Breast epithelium (tissue), 3 donors: ENCODE measurements at regions not wholly inside any gene's neighbourhood (a gene's known extent, or its start where the extent isn't known, plus 50 kb on each side); places are given as distances from the start of the nearest gene placed in this dataset.

Experiments
- CTCF ChIP-seq, 3 donors: fragments of 450-650 bp; IDR thresholded peaks; one replicate each; pipeline ENCODE4 v1.5.1; 2016 to 2017; ENCODE audit warnings: antibody characterized with exemption in 3 of 3, mild to moderate bottlenecking in 3 of 3, moderate library complexity in 3 of 3
- POLR2A ChIP-seq: fragments of 450-650 bp; IDR thresholded peaks from one replicate; pipeline ENCODE4 v1.6.1; 2016; ENCODE audit warnings: antibody characterized with exemption, mild to moderate bottlenecking, moderate library complexity
- POLR2AphosphoS5 ChIP-seq, 3 donors: sonication (generic); formaldehyde crosslinking; IDR thresholded peaks; one replicate each; pipeline ENCODE4 v1.6.1; 2017; ENCODE audit warnings: antibody characterized with exemption in 3 of 3

- no peak for TF ChIP-seq POLR2AphosphoS5 (IDR thresholded peaks at IDR 0.05)
- TF ChIP-seq CTCF (IDR thresholded peaks at IDR 0.05) = no peak
- no peak for TF ChIP-seq POLR2A
These were observed 59.3 kb upstream of the DIO3 start for GRCh38 chr14:101501858-101502615.
